DMS153 treated with DMSO at 0.1 percent for 48 hours (cell line): ENCODE measurements at regions not wholly inside any gene's neighbourhood (a gene's known extent, or its start where the extent isn't known, plus 50 kb on each side); places are given as distances from the start of the nearest gene placed in this dataset.
"Not testable (repeated sequence)": the region's sequence is repeated elsewhere in the genome, so short reads cannot be mapped to it uniquely, and the experiment has no call there.

ENCODE experiments used
- DNase-seq: peaks from one replicate; lab custom pipeline; 2025; ENCODE audit not compliant: unreplicated experiment; lab: John Stamatoyannopoulos, UW

DNA sequence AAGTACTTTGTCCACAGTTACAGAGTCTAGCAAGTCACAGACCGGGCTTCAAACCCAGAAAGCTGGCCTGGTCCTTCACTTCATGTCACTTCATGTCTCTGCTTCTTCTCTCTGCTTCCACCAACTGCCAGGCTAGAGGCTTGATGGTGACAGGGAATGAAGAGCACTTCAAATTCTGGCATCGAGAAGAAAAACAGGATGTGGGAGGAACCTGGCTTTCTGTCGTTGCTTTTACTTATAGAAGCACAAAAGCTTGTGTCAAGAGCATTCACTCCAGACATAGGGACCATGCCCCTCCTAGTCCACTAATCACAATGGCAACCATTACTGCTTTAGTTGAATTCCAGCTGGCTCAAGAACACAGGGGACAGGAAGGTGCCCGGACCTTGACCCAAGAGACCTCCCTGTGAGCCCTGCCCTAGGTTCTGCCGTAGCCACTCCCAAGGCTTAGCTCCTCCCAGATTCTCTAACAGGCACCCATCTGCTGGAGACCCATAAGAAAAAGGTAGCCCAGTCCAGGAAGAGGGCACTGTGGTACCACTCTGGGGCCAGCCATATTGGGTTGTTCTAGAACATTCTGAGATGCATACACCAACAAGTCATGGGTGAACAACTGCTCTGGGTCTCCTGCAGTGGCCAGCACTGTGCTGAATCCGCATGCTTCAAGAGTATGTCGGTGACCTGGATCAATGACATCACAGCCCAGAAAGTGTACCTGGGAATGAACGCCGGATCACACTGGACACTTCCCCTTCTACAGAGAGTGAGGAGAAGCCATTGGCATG is 181.8 kb downstream of the C16orf95 start:
- DNase-seq, result peak; percentile 88

DNA sequence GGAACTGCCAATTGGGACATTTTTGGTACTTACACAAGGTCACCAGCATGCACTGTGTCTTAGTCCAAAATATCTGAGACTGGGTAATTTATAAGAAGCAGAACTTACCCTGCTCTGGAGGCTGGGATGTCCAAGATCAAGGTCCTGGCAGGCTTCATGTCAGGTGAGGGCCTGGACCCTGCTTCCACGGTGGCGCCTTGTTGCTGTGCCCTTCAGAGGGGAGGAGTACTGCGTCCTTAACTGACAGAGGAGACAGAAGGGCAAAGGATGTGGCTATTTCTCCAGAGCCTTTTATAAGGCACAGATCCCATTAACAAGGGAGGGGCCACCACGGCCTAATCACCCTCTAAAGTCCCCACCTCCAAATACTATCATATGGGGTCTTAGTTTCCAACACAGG is 178.9 kb downstream of the C16orf95 start:
- no peak for DNase-seq

DNA sequence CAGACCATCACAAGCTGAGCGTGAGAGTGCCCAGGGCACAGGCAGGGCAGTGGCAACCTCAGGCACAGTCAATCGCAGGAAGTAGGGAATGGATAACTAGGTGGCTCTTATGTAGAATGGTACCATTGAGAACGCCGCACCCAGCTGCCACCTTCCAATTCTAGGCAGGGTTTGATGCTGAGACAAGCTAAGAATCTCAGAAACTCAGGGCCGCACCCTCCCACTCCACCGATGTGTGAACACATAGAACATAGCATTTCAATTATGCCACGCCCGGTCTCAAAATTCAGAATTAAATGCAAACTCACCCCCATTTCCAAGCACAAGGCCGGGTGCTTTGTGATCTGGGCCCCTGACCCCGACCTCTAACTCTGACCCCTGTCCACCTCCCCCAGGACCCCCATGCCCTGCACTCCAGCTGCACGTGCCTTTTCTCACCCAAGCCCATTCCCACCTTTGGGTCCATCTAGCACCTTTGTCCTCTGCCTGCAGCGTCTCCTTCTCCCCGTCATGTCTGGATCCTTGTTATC is 178.4 kb downstream of the C16orf95 start:
- no peak for DNase-seq

DNA sequence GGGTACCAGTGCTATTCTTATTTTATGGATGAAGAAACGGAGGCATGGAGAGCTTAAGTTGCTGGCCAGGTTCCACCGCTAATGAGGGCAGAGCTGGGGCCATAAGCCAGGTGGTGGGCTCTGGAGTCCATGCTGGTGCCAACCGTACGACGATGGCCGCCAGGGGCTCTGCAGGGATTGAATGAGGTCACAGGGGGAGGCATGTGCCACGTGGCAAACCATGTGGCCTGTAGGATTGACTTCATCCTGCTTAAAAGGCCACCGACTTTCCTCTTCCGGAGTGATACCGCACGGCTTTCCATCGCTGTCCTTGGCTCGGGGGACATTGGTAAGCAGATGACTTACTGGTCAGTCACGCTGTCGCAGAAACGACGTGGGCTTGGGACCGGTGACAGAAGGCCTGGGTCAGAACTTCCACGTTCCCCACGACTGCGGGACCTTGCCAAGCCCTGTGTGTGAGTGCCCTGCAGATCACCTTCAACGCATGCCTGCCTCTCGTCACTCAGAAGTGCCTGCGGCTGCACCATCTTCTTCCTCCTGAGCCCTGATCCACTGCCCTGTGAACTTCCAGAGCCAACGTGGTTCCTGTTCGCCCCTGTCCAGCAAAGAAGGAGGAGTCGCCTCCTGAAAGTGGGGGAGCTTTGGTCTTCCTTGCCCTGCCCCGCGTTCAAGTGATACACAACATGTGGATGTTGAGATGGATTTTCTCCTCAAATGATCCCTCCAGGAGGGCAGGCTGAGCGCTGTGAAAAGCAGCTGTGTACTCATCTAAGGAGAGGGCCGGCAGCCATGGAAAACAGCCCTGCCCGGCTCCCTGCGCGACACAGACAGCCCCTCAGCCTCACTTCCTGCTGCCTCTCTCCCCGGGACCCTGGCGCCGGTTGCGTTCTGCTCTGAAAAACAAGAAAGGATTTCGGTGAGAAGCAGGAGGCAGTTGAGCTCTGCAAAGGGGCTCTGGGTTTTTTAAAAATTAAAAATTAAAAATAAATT is 176.7 kb downstream of the C16orf95 start:
- DNase-seq, result no peak

DNA sequence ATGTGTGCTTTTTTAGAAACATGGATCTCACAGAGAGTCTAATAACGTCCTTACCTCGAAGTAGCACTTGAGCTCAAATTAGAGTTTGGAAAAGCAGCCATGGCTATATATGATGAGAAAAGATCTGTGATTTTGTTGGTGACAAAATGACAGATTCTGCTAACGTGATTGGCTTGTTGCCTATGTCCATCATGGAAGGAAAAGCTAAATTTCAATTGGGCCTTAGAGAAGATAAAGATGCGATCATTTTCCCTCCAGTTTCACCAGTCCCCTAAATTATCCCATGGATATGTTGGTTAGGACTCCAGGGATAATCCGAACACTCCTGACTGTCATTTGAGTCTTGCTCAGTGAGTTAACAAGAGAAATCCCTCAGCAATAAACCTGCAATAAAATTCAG is 175.8 kb downstream of the C16orf95 start:
- no peak for DNase-seq

DNA sequence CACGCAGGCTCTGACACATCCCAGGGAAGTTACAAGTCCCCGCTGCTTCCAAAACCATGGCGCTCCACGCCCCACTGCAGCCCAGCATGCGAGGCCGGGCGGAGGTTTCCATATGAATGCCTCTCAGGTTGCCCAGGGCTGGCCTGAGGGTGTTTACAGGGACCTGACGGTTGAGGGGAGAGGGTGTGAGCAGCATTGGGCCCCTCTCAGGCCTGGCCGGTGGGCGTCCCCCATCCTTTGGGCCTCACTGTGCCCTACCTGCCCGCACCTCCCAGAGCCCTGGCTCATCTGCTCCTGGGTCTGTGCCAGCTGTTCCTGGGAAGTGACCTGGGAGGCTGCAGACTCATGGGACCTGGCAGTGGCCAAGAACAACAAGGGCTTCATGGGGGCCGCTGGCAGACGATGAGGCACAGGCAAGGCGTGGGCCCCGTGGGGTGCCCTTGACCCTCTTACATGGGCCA is 173.5 kb downstream of the C16orf95 start:
- no peak for DNase-seq

DNA sequence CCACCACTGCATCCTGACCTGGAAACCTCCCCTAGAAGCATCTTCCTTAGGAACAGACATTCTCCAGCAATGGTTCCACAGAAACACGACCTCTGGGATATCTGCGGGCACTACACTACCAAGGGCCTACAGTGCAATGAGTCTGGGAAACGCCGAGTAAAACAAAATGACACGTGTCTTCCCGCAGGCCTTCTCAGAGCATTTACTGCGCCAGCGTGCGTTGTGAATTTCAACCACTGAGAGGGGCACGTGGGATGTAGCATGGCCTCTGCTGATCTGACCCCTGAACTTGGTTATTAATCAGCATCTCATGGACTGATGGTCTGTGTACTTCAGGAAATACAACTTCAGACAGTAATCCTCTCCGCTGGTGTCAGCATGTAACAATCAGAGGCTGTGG is 173.0 kb downstream of the C16orf95 start:
- DNase-seq, result no peak

DNA sequence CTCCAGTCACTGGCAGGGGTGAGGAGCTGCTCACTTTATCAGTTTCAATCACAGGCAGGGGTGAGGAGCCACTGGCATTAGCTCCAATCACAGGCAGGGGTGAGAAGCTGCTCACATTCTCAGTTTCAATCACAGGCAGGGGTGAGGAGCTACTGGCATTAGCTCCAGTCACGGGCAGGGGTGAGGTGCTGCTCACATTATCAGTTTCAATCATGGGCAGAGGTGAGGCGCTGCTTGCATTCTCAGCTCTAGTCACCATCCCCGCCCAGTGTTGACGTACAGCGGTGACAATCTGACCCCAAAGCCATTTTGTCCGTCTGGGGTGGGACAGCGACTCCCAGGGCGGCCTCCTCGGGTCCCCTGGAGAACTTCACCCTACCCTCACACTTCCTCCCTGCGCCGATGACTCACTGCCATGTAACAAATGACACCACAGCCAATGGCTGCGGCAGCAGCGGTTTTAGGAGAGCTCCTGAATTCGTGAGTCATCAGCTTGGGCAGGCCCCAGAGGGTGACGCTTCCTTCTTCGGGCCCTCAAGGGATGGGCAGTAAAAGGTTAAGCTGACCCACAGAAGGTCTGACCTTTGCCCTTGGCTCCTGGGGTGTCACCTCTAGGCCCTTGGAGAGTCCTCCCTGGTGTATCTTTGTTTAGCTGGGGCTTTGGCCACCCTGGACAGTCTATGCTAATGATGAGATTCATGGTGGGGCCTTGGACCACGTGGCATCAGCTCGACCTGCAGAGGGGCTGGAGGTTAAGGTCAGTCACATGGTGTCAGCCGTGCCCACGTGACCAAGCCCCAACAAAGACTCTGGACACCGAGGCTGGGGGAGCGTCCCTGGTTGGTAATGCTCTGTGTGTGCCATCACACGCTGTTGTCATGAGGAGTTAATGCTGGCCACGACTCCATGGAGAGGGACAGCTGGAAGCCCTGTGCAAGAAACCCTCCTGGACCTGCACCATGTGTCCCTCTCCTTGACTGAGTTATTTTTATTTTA is 171.7 kb downstream of the C16orf95 start:
- DNase-seq, result no peak

DNA sequence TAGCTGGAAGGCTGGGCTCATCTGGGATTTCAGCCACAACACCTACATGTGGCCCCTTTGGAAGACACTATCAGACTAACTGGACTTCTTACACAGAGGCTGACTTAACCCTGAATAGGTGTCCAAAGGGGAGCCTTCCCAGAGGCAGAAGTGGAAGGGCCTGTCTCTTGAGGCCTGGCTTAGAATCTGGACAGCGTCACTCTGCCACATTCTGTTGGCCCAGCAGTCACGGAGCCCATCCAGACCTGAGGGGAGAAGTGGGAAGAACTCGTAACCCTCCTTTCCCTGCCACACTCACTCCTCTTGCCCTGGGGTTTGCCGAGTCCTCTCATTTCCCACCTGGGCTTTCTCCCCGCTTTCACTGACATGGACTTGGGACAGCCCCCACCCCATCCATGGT is 170.5 kb downstream of the C16orf95 start:
- DNase-seq, result no peak

DNA sequence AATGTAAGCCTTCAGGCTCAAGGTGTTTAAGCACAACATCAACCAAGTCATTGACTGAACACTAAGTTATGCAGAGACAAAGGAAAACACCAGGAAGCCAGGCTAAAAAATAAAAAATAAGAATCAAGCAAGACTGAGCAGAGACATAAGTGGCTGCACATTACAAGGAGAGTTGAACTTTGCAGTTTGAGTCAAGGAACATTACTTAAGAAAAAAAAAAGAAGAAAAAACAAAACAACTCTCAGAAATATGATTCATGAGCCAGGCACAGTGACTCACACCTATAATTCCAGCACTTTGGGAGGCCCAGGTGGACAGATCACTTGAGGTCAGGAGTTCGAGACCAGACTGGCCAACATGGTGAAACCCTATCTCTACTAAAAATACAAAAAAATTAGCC is 168.1 kb downstream of the C16orf95 start:
- DNase-seq, result no peak

DNA sequence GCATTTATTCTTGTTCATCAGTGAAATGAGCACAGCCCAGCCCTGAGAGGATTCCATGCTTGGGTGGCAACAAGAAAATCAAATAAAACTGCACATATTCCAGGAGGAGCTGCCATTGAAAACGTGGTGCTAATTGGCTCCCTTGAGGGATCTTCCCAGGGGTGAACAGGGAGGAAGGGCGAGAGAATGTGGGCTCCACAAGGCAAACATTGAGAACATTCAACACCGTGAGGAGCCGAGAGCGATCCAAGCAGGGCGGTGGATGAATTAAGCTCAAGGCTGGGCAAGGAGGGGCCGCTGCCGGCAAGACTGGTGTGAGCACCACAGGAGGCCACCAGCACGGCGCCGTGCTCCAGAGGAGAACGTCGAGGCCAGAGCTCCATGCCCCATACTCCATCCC is 166.9 kb downstream of the C16orf95 start:
- DNase-seq, result no peak

DNA sequence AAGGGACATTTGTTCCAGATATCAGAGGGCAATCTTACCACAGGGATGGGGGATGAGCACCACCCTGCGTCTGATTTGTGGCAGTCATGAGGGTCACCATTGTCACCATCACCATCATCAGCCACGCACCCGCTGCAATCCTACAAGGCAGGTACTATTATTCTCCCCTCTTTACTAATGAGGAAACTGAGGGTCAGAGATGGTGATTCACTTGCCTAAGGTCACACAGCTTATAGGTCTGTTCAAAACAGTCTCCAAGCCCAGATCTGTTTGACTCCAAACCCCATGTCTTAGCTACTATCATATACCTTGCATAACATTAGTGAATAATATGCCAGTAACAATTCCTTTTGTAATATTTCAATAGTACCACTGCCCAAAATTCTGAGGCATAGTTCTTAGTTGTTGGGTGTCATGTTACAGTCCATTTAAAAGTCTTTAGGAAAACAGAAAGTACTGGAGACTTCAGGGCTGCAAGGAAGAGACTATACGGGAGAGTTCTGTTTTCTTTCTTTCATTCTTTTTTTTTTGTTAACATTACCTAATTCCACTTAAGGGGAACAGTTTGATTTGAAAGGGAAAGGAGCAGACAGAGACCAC is 166.4 kb downstream of the C16orf95 start:
- no peak for DNase-seq

DNA sequence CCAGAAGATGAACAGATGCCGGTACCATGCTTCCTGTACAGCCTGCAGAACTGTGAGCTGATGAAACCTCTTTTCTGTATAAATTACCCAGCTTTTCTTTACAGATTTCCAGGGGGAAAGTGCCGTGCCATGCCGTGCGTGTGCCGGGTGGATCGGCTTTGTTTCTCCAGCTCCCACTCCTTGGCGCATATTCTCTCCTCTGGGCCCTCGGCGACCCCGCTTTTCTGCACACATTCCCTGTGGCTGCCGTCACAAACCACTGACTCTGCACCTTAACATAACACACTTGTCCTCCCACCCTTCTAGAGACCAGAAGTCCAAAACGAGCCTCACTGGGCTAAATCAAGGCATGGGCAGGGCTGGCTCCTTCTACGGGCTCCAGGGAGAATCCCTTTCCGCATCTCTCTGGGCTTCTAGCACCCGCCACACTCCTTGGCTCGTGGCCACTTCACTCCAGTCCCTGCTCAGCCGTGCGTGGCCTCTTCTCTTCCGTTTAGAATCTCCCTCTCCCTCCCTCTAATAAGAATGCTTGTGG is 164.9 kb downstream of the C16orf95 start:
- DNase-seq, result no peak

DNA sequence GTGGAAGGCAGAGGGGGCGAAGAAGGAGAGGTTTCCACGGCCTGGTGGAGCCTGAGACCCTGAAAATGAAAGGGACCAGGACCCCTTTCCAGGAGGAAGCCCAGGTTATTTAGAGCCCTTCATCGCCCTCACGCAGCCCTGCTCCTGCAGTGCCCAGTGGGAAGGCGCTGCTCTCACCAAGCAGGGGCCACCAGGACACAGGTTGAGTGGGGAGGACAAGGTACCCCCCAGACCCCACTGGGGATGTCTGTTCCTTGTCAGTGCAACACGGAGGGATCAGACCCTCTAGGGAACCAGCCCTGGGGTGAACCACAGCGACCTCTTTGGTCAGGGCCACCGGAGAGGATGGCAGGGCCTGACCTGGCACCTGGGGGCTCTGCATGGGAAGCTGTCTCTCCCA is 163.9 kb downstream of the C16orf95 start:
- DNase-seq, result no peak

DNA sequence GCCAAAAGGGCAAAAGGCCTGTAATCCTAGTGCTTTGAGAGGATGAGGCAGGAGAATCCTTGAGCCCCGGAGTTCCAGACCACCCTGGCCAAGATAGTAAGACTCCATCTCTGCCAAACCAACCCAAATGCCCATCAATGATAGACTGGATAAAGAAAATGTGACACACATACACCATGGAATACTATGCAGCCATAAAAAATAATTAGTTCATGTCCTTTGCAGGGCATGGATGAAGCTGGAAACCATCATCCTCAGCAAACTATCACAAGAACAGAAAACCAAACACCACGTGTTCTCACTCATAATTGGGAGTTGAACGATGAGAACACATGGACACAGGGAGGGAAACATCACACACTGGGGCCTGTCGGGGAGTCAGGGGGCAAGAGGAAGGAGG is 161.9 kb downstream of the C16orf95 start:
- not testable (repeated sequence) for DNase-seq

DNA sequence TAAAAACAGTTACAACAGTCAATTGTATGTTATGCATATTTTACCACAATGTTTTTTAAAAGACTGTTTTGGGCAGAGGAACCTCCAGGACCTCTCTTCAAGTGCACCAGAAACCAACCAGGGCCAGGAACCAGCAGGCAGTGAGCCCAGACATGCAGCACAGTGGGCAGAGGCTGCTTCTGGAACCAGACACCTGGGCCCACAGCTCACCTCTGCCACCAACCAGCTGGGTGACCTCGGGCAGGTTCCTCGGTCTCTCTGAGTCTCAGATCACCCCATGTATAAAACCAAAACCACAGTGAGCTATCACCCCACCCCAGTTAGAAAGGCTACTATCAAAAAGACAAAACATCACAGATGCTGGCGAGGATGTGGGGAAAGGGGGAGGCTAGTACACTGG is 161.0 kb downstream of the C16orf95 start:
- no peak for DNase-seq

DNA sequence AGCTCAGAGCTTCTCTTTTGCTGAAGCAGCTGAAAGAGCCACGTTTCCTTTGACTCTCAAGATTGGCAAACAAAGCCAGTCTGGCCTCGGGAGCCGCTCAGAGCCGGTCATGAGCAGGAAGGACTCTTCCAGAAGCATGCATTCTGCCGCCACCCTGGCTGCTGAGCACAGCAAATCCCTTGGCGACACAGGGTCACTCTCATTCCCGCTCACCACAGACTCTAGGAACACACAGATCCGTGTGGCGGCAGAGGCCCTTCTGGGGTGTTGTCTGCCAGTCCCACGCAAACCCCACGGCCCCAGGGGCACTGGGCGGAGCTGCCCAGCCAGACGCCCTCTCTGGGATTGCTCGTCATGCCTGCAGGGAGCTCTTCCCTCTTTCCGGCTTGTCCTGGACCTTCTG is 157.0 kb downstream of the C16orf95 start:
- DNase-seq, result peak; percentile 10

DNA sequence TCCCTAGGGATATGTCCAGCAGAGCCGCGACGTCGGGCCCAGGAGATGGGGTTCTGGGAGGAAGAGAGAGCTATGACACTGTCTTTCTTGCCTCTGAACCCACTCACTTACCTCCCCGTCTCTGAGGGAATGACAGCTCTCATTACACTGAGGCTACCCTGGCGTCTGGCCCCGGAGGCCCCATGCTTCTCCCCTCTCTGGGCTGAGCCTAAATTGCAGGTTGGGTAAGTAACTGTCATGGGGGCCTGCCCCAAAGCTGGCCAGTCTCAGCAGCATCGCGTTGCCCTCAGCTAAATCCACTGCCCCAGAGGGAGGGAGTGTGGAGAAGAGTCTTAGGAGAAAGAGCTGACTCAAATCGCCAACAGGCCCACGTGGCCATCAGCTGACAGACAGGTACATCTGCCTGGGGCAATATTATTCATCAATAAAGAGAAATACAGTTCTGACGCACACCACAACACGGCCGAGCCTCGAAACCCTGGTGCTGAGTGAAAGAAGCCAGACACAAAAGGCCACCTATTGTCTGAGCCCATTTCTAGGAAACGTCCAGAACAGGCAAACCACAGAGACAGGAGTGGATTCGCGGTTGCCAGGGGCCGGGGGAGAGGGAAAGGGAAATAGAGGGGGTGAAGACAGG is 156.4 kb downstream of the C16orf95 start:
- DNase-seq, result no peak

DNA sequence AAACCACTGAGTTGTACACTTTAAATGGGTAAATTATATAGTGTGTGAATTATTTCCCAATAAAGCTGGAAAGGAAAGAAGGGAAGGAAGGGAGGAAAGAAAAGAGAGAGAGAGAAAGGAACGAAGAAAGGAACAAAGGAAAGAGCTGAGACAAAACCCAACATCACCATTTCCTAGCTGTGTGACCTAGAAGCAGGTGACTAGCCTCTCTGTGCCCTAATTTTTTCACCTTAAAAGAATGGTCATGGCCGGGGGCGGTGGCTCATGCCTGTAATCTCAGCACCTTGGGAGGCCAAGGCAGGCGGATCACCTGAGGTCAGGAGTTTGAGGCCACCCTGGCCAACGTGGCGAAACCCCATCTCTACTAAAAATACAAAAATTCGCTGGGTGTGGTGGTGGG is 155.8 kb downstream of the C16orf95 start:
- DNase-seq, result not testable (repeated sequence)
